ENCODE measurements at regions not wholly inside any gene's neighbourhood (a gene's known extent, or its start where the extent isn't known, plus 50 kb on each side); places are given as distances from the start of the nearest gene placed in this dataset.

GRCh38 chr13:83355041-83355440, 527.2 kb downstream of the SLITRK1 start:
- ATAC-seq (ENCODE audit: low read depth) = no peak
- Mint-ChIP-seq H3K9me3 (peaks cover 10% of the 10 kb centered on the region), H3K4me1 (no peaks in the 10 kb centered on the region), H3K36me3 (ENCODE audit: low read depth) (no peaks in the 10 kb centered on the region), H3K27ac (no peak overlapping the region), H3K27me3 (no peaks in the 10 kb centered on the region), H3K4me3 (no peak overlapping the region)
- TF ChIP-seq CTCF (IDR thresholded peaks at IDR 0.05) = no peak
- intact Hi-C loops (cut with micrococcal nuclease) = no loop called here
- DNase-seq = no peak
- ChIA-PET CTCF (no interaction called here), POLR2A (no interaction called here)

- ATAC-seq (ENCODE audit: low read depth) (no peak), DNase-seq (no peak)
- ChIA-PET POLR2A (no interaction called here), CTCF (no interaction called here)
- TF ChIP-seq CTCF (IDR thresholded peaks at IDR 0.05) = no peak
- no peak overlapping the region for H3K27ac Mint-ChIP-seq
- peaks cover 5% of the 10 kb centered on the region for H3K9me3 Mint-ChIP-seq
- intact Hi-C loops (cut with micrococcal nuclease) = no loop called here
- no peaks in the 10 kb centered on the region for H3K4me1 Mint-ChIP-seq
- no peaks in the 10 kb centered on the region for H3K36me3 Mint-ChIP-seq (ENCODE audit: low read depth)
- H3K4me3 Mint-ChIP-seq = no peak overlapping the region
- H3K27me3 Mint-ChIP-seq = no peaks in the 10 kb centered on the region
These were observed 529.9 kb downstream of the SLITRK1 start for GRCh38 chr13:83352391-83352790.

GRCh38 chr13:83350569-83350968, 531.7 kb downstream of the SLITRK1 start:
- CTCF ChIA-PET = no interaction called here
- intact Hi-C loops (cut with micrococcal nuclease) = no loop called here
- no peaks in the 10 kb centered on the region for H3K27me3 Mint-ChIP-seq
- no peaks in the 10 kb centered on the region for H3K36me3 Mint-ChIP-seq (ENCODE audit: low read depth)
- POLR2A ChIA-PET = no interaction called here
- no peak overlapping the region for H3K27ac Mint-ChIP-seq
- peaks cover 11% of the 10 kb centered on the region for H3K9me3 Mint-ChIP-seq
- no peak for TF ChIP-seq CTCF (IDR thresholded peaks at IDR 0.05)
- no peak overlapping the region for H3K4me3 Mint-ChIP-seq
- no peak for ATAC-seq (ENCODE audit: low read depth)
- H3K4me1 Mint-ChIP-seq = no peaks in the 10 kb centered on the region
- no peak for DNase-seq

- Mint-ChIP-seq H3K36me3 (ENCODE audit: low read depth) (no peaks in the 10 kb centered on the region), H3K27me3 (no peaks in the 10 kb centered on the region), H3K27ac (no peak overlapping the region), H3K4me1 (no peaks in the 10 kb centered on the region), H3K4me3 (no peak overlapping the region), H3K9me3 (peaks cover 21% of the 10 kb centered on the region)
- ATAC-seq (ENCODE audit: low read depth) = no peak
- ChIA-PET CTCF (no interaction called here), POLR2A (no interaction called here)
- no peak for TF ChIP-seq CTCF (IDR thresholded peaks at IDR 0.05)
- intact Hi-C loops (cut with micrococcal nuclease) = no loop called here
- DNase-seq = no peak
These were observed 537.8 kb downstream of the SLITRK1 start for GRCh38 chr13:83344518-83344917.

- TF ChIP-seq CTCF (IDR thresholded peaks at IDR 0.05) = no peak
- intact Hi-C loops (cut with micrococcal nuclease) = no loop called here
- POLR2A ChIA-PET = no interaction called here
- CTCF ChIA-PET = no interaction called here
- DNase-seq (no peak), ATAC-seq (ENCODE audit: low read depth) (no peak)
- Mint-ChIP-seq H3K4me3 (no peak overlapping the region), H3K9me3 (peaks cover 15% of the 10 kb centered on the region), H3K27me3 (no peaks in the 10 kb centered on the region), H3K27ac (no peak overlapping the region), H3K36me3 (ENCODE audit: low read depth) (no peaks in the 10 kb centered on the region), H3K4me1 (no peaks in the 10 kb centered on the region)
These were observed 542.1 kb downstream of the SLITRK1 start for GRCh38 chr13:83340170-83340569.
